Body of pancreas (tissue), 4 donors: ENCODE measurements at regions not wholly inside any gene's neighbourhood (a gene's known extent, or its start where the extent isn't known, plus 50 kb on each side); places are given as distances from the start of the nearest gene placed in this dataset.

Experiments
- ATAC-seq: fragments of 150-250 bp; one replicate; pipeline ENCODE4 v1.9.1; 2016
- DNase-seq, 4 donors: peaks; one replicate each; pipeline ENCODE4 v3.0.0-alpha.2; 2019
- H3K27ac ChIP-seq, 4 donors: fragments of 200-600 bp; sonication (generic); 1 replicate in 3 of 4; 2 replicates in 1 of 4; pipeline versions ENCODE4 v1.5.1 to v1.6.1; 2016 to 2019; ENCODE audit warnings: mild to moderate bottlenecking in 1 of 4, mixed read lengths in 1 of 4, moderate library complexity in 1 of 4
- H3K27me3 ChIP-seq, 2 donors: fragments of 200-600 bp; sonication (generic); one replicate each; pipeline ENCODE4 v1.6.0; 2016; ENCODE audit warnings: mild to moderate bottlenecking in 1 of 2
- H3K36me3 ChIP-seq, 2 donors: fragments of 200-600 bp; sonication (generic); replicated peaks in 1 of 2; 2 replicates each; pipeline ENCODE4 v1.5.1; 2016; ENCODE audit warnings: low read depth in 2 of 2; ENCODE audit not compliant: insufficient read depth in 1 of 2
- H3K4me1 ChIP-seq: fragments of 200-600 bp; sonication (generic); one replicate; pipeline ENCODE4 v1.6.0; 2016
- H3K4me3 ChIP-seq, 2 donors: fragments of 200-600 bp; sonication (generic); 1 replicate in 1 of 2; 2 replicates in 1 of 2; pipeline ENCODE4 v1.5.1; 2016 to 2019
- H3K9me3 ChIP-seq, 3 donors: fragments of 200-600 bp; sonication (generic); 1 replicate in 2 of 3; 2 replicates in 1 of 3; pipeline ENCODE4 v1.5.1; 2016
- CTCF ChIP-seq, 7 experiments: fragments of 450-650 bp in 4 of 7; fragments of 200-600 bp in 3 of 7; sonication (generic) in 3 of 7; IDR thresholded peaks; one replicate each; pipeline ENCODE4 v1.5.1; 2016 to 2019; ENCODE audit warnings: antibody characterized with exemption in 7 of 7
- POLR2A ChIP-seq, 3 donors: fragments of 450-650 bp; IDR thresholded peaks; one replicate each; pipeline ENCODE4 v1.6.1; 2016; ENCODE audit warnings: antibody characterized with exemption in 3 of 3, mild to moderate bottlenecking in 2 of 3
- whole genome bisulfite sequencing, 2 donors: methylation state at CpG; one replicate each; pipeline ENCODE4 v1.1.5; 2017; 5-methylcytosine and 5-hydroxymethylcytosine counted together
- intact Hi-C: fragments of 100-400 bp; cut with DNase I; formaldehyde crosslinking; loops from one replicate; pipeline ENCODE4 v1.15.1; 2023

DNA sequence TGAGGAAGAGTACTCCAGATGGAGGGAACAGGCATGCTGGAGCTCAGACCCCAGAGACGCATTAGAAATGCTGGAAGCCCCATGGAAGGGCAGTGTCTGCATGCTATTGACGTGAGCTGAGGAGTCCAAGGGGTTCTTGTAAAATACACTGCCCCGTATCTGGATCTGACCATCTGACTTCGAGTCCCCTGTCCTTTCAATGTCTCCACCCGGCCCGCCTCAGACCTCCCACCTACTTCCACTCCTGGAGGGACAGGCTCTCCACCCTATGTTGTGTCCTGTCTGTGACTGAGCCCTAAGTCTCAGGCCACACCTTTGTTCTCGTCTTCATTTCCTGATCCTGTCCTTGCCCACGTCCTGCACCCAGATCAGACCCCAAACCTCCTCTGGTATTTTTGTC, 496.3 kb downstream of the CDH26 start:
- Histone ChIP-seq H3K4me3 (no peak overlapping the region), H3K36me3 (no peaks in the 10 kb centered on the region), H3K27me3 (no peaks in the 10 kb centered on the region), H3K27ac (no peak overlapping the region), H3K9me3 (no peaks in the 10 kb centered on the region), H3K4me1 (no peaks in the 10 kb centered on the region)
- no peak for TF ChIP-seq CTCF (IDR thresholded peaks at IDR 0.05)
- TF ChIP-seq POLR2A (IDR thresholded peaks at IDR 0.05) = no peak
- DNase-seq = no peak
- ATAC-seq = no peak
- 62 to 70% methylated on average over 8 of the region's 8 CpGs for WGBS, 2 donors
- intact Hi-C loops = no loop called here

- Histone ChIP-seq H3K9me3 (no peaks in the 10 kb centered on the region), H3K27me3 (no peaks in the 10 kb centered on the region), H3K4me1 (no peaks in the 10 kb centered on the region), H3K27ac (no peak overlapping the region), H3K36me3 (no peaks in the 10 kb centered on the region), H3K4me3 (no peak overlapping the region)
- DNase-seq (no peak), ATAC-seq (no peak)
- WGBS, 2 donors = 65 to 72% methylated on average over 8 of the region's 8 CpGs
- TF ChIP-seq CTCF (IDR thresholded peaks at IDR 0.05) (no peak), POLR2A (IDR thresholded peaks at IDR 0.05) (no peak)
- intact Hi-C loops = no loop called here
Observed at GRCh38 chr20:60455272-60455671, 497.0 kb downstream of the CDH26 start.

- H3K9me3 ChIP-seq = no peaks in the 10 kb centered on the region
- no peak for ATAC-seq
- H3K4me1 ChIP-seq = no peaks in the 10 kb centered on the region
- intact Hi-C loops = no loop called here
- no peak overlapping the region for H3K27ac ChIP-seq
- DNase-seq = no peak
- no peak overlapping the region for H3K4me3 ChIP-seq
- no peaks in the 10 kb centered on the region for H3K27me3 ChIP-seq
- 44 to 48% methylated on average over 3 of the region's 3 CpGs for WGBS, 2 donors
- TF ChIP-seq CTCF (IDR thresholded peaks at IDR 0.05) (no peak), POLR2A (IDR thresholded peaks at IDR 0.05) (no peak)
- H3K36me3 ChIP-seq = no peaks in the 10 kb centered on the region
Observed at GRCh38 chr20:60459212-60459611, 501.0 kb downstream of the CDH26 start.

- no peak overlapping the region for H3K4me3 ChIP-seq
- DNase-seq (no peak), ATAC-seq (no peak)
- no peaks in the 10 kb centered on the region for H3K9me3 ChIP-seq
- intact Hi-C loops = no loop called here
- H3K27me3 ChIP-seq = no peaks in the 10 kb centered on the region
- no peak overlapping the region for H3K27ac ChIP-seq
- no peaks in the 10 kb centered on the region for H3K36me3 ChIP-seq
- no peaks in the 10 kb centered on the region for H3K4me1 ChIP-seq
- no peak for TF ChIP-seq POLR2A (IDR thresholded peaks at IDR 0.05)
- TF ChIP-seq CTCF (IDR thresholded peaks at IDR 0.05) = no peak
- WGBS, 2 donors = 82 to 83% methylated on average over 2 of the region's 2 CpGs
Observed at GRCh38 chr20:60461993-60462392, 503.8 kb downstream of the CDH26 start.

DNA sequence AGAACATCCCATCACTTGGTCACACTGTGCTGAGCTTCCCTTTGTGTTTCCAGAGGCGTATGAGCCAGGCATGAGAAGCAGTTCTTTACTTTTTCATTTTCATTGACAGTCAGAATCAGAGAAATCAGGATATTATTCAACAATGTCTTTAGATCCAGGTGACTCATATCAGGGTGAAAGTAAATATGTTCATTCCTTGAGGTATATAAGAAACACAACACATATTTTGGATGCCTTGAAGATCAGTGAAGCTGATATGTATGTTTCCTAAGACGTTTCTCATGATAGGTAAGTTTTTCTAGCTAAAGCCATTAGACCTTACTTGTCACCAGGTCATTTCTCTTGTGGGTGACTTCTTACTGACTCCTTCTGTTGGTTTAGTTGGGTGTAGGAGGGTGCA, 505.6 kb downstream of the CDH26 start:
- 23 to 33% methylated on average over 2 of the region's 2 CpGs for WGBS, 2 donors
- Histone ChIP-seq H3K4me1 (no peaks in the 10 kb centered on the region), H3K4me3 (no peak overlapping the region), H3K27me3 (no peaks in the 10 kb centered on the region), H3K27ac (no peak overlapping the region), H3K36me3 (no peaks in the 10 kb centered on the region), H3K9me3 (no peaks in the 10 kb centered on the region)
- intact Hi-C loops = no loop called here
- ATAC-seq (no peak), DNase-seq (no peak)
- TF ChIP-seq POLR2A (IDR thresholded peaks at IDR 0.05) (no peak), CTCF (IDR thresholded peaks at IDR 0.05) (no peak)
